ENCODE measurements at regions not wholly inside any gene's neighbourhood (a gene's known extent, or its start where the extent isn't known, plus 50 kb on each side); places are given as distances from the start of the nearest gene placed in this dataset.

DNA sequence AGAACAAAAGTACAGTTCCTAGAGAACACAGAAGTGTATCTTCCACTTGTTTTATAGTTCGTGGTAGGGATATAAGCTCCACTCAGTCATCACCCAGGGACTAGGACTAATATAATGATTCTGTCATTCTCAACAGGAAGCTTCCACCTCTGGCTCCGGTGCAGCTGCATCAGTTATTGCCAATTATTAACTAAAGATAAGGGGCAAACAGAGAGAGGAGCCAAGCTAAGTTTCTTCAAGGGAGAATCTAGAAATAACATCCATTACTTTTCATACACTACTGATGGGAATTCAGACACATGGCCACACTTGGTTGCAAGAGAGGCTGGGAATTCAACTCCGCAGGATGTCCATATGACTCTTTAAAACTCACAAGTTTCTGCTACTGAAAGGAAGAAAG lies 917.9 kb downstream of the OLFM4 start:
- no peak for DNase-seq (ENCODE audit: low read depth)
- TF ChIP-seq, protein P1, sequence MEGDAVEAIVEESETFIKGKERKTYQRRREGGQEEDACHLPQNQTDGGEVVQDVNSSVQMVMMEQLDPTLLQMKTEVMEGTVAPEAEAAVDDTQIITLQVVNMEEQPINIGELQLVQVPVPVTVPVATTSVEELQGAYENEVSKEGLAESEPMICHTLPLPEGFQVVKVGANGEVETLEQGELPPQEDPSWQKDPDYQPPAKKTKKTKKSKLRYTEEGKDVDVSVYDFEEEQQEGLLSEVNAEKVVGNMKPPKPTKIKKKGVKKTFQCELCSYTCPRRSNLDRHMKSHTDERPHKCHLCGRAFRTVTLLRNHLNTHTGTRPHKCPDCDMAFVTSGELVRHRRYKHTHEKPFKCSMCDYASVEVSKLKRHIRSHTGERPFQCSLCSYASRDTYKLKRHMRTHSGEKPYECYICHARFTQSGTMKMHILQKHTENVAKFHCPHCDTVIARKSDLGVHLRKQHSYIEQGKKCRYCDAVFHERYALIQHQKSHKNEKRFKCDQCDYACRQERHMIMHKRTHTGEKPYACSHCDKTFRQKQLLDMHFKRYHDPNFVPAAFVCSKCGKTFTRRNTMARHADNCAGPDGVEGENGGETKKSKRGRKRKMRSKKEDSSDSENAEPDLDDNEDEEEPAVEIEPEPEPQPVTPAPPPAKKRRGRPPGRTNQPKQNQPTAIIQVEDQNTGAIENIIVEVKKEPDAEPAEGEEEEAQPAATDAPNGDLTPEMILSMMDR (IDR thresholded peaks at IDR 0.05; ENCODE audit: low read depth, low read length, missing control alignments): no peak
- H3K4me3 ChIP-seq (ENCODE audit: low read depth, low read length): no peak overlapping the region

DNA sequence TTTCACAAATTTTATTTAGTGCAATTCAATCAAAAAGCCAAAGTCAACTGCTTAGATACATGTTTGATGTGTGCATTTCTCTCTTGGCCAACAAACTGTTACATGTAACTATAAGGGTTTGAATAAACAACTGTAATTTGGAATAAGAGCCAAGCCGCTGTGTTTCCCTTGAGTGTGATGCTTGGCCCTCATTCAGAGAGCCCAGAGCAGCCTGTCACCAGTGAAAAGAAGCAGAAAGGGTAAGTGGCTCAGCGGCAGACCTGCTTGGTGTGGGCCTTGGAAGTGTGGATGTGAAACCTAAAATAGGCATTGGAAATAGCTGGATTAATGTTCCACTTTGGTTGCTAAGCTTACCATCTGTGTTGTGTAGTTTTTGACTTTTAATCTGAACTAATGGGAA lies 924.6 kb downstream of the OLFM4 start:
- no peak for DNase-seq (ENCODE audit: low read depth)
- TF ChIP-seq, protein P1 (IDR thresholded peaks at IDR 0.05; ENCODE audit: low read depth, low read length, missing control alignments): no peak
- no peak overlapping the region for H3K4me3 ChIP-seq (ENCODE audit: low read depth, low read length)

All from GM12864 (cell line).